ENCODE measurements at regions not wholly inside any gene's neighbourhood (a gene's known extent, or its start where the extent isn't known, plus 50 kb on each side); places are given as distances from the start of the nearest gene placed in this dataset.

- H3K27me3 ChIP-seq (ENCODE audit: insufficient read depth): no peaks in the 10 kb centered on the region
- no peak overlapping the region for H3K9ac ChIP-seq
- no peak for DNase-seq
- no peaks in the 10 kb centered on the region for H3K79me2 ChIP-seq (ENCODE audit: insufficient read depth)
- CTCF ChIA-PET: no interaction called here
- no peak overlapping the region for H3K27ac ChIP-seq (ENCODE audit: low read depth in 2 of 2, low read length in 1 of 2)
- H3K4me3 ChIP-seq (ENCODE audit: low read depth in 2 of 2, low read length in 1 of 2): no peak overlapping the region
- H3K4me2 ChIP-seq: no peak overlapping the region
- POLR2A ChIA-PET: no interaction called here
- no peaks in the 10 kb centered on the region for H3K9me3 ChIP-seq
- H3K9me2 ChIP-seq: no peaks in the 10 kb centered on the region
- no peak overlapping the region for H2AFZ ChIP-seq (ENCODE audit: low read depth)
- no peaks in the 10 kb centered on the region for H3F3A ChIP-seq (replicated peaks; ENCODE audit: insufficient read depth)
- H3K36me3 ChIP-seq (replicated peaks in 1 of 2; ENCODE audit: control insufficient read depth in 1 of 2, insufficient read depth in 2 of 2, low read length in 1 of 2): no peaks in the 10 kb centered on the region
- H3K4me1 ChIP-seq (ENCODE audit: control insufficient read depth in 1 of 2, insufficient read depth in 2 of 2, low read depth in 1 of 2, low read length in 1 of 2): no peaks in the 10 kb centered on the region
- TF ChIP-seq CTCF (IDR thresholded peaks at IDR 0.05): no peak
- TF ChIP-seq ZBTB33 (IDR thresholded peaks at IDR 0.05; ENCODE audit: borderline replicate concordance, low read depth): no peak
- no peak for TF ChIP-seq RFX5 (IDR thresholded peaks at IDR 0.05; ENCODE audit: low read length)
- WGBS (ENCODE audit: low lambda C conversion rate): no CpG with 5 or more reads among the region's 2 CpGs
- no peaks in the 10 kb centered on the region for H4K20me1 ChIP-seq (ENCODE audit: insufficient read depth)
Measured at GRCh38 chr6:103396768-103397167, 1463.0 kb downstream of the HACE1 start.

- TF ChIP-seq TCF12 (IDR thresholded peaks at IDR 0.05) (no peak), NRF1 (IDR thresholded peaks at IDR 0.05; ENCODE audit: low read depth, low read length) (no peak), TAF1 (IDR thresholded peaks at IDR 0.05; ENCODE audit: borderline replicate concordance, low read depth, low read length) (no peak), FOXJ3 (CRISPR knock-in tag; IDR thresholded peaks at IDR 0.05) (no peak), EZH2phosphoT487 (IDR thresholded peaks at IDR 0.05; ENCODE audit: borderline replicate concordance, low read depth) (no peak), GABPA (IDR thresholded peaks at IDR 0.05; ENCODE audit: low read depth) (no peak), GATA2 (CRISPR knock-in tag; IDR thresholded peaks at IDR 0.05) (no peak)
Measured at GRCh38 chr6:103379272-103379671, 1480.4 kb downstream of the HACE1 start.

More at GRCh38 chr6:103379272-103379671, 1480.4 kb downstream of the HACE1 start:
- no peaks in the 10 kb centered on the region for H3K79me2 ChIP-seq (ENCODE audit: insufficient read depth)
- DNase-seq: no peak
- H3K27me3 ChIP-seq (ENCODE audit: insufficient read depth): no peaks in the 10 kb centered on the region
- no peaks in the 10 kb centered on the region for H3F3A ChIP-seq (replicated peaks; ENCODE audit: insufficient read depth)
- 14% methylated on average over 2 of the region's 2 CpGs for WGBS (ENCODE audit: low lambda C conversion rate)
- no peaks in the 10 kb centered on the region for H3K4me1 ChIP-seq (ENCODE audit: control insufficient read depth in 1 of 2, insufficient read depth in 2 of 2, low read depth in 1 of 2, low read length in 1 of 2)
- no peak overlapping the region for H3K9ac ChIP-seq
- ChIA-PET POLR2A (no interaction called here), CTCF (no interaction called here)
- no peaks in the 10 kb centered on the region for H4K20me1 ChIP-seq (ENCODE audit: insufficient read depth)
- no peaks in the 10 kb centered on the region for H3K9me2 ChIP-seq
- no peak overlapping the region for H3K4me3 ChIP-seq (ENCODE audit: low read depth in 2 of 2, low read length in 1 of 2)
- H3K27ac ChIP-seq (ENCODE audit: low read depth in 2 of 2, low read length in 1 of 2): no peak overlapping the region
- H3K4me2 ChIP-seq: no peak overlapping the region
- no peaks in the 10 kb centered on the region for H3K36me3 ChIP-seq (replicated peaks in 1 of 2; ENCODE audit: control insufficient read depth in 1 of 2, insufficient read depth in 2 of 2, low read length in 1 of 2)
- no peaks in the 10 kb centered on the region for H3K9me3 ChIP-seq
- H2AFZ ChIP-seq (ENCODE audit: low read depth): no peak overlapping the region
